CD4-positive, alpha-beta T cell (primary cell): ENCODE measurements at regions not wholly inside any gene's neighbourhood (a gene's known extent, or its start where the extent isn't known, plus 50 kb on each side); places are given as distances from the start of the nearest gene placed in this dataset.

Experiments
- ATAC-seq: fragments of 200-7000 bp; cut with Tn5 transposase; one replicate; pipeline ENCODE4 v1.10.0; 2022; ENCODE audit warnings: mild to moderate bottlenecking; ENCODE audit not compliant: poor library complexity
- CTCF ChIA-PET: fragments of 350-600 bp; sonication (Branson Sonifier 250); formaldehyde crosslinking; loops from one replicate; lab custom pipeline; 2021; ENCODE audit warnings: antibody characterized with exemption, inconsistent platforms; lab: Charles Lee
- POLR2A ChIA-PET: fragments of 350-600 bp; sonication (Branson Sonifier 250); formaldehyde crosslinking; loops from one replicate; lab custom pipeline; 2021; ENCODE audit warnings: antibody characterized with exemption, inconsistent platforms; lab: Charles Lee
- DNase-seq, 14 experiments: peaks; one replicate each; pipeline ENCODE4 v3.0.0-alpha.2; 2013 to 2020; ENCODE audit warnings: mixed read lengths in 2 of 14
- H3K27ac ChIP-seq, 2 donors: one replicate each; pipeline versions ENCODE4 v1.5.1 to v1.7.0; 2013; ENCODE audit warnings: low read length in 2 of 2, low read depth in 1 of 2, mild to moderate bottlenecking in 1 of 2
- H3K27me3 ChIP-seq, 2 experiments: 1 replicate in 1 of 2; 2 replicates in 1 of 2; pipeline versions ENCODE4 v1.6.1 to v1.7.0; 2013; ENCODE audit warnings: low read length in 2 of 2, control low read depth in 1 of 2, mild to moderate bottlenecking in 1 of 2, moderate library complexity in 1 of 2; ENCODE audit not compliant: insufficient read depth in 2 of 2, control insufficient read depth in 1 of 2
- H3K36me3 ChIP-seq: one replicate; pipeline ENCODE4 v1.6.1; 2013; ENCODE audit warnings: low read length, control low read depth; ENCODE audit not compliant: insufficient read depth
- H3K4me1 ChIP-seq: one replicate; pipeline ENCODE4 v1.6.1; 2013; ENCODE audit warnings: low read length, control low read depth; ENCODE audit not compliant: insufficient read depth
- H3K4me3 ChIP-seq: one replicate; pipeline ENCODE4 v1.5.1; 2013; ENCODE audit warnings: mild to moderate bottlenecking, low read length, moderate library complexity
- H3K9me3 ChIP-seq, 2 experiments: 1 replicate in 1 of 2; 2 replicates in 1 of 2; pipeline versions ENCODE4 v1.6.1 to v1.7.0; 2013; ENCODE audit warnings: low read length in 2 of 2, mild to moderate bottlenecking in 2 of 2, control low read depth in 1 of 2, moderate library complexity in 1 of 2; ENCODE audit not compliant: control insufficient read depth in 1 of 2, insufficient read depth in 1 of 2
- H3K27ac Mint-ChIP-seq: one replicate; pipeline ENCODE4 v1.8.0; 2020; ENCODE audit warnings: mixed read lengths
- H3K27me3 Mint-ChIP-seq: one replicate; pipeline ENCODE4 v1.8.0; 2021; ENCODE audit warnings: mixed read lengths
- H3K36me3 Mint-ChIP-seq: one replicate; pipeline ENCODE4 v1.8.0; 2021; ENCODE audit warnings: low read depth, mixed read lengths
- H3K4me1 Mint-ChIP-seq: one replicate; pipeline ENCODE4 v1.8.0; 2021; ENCODE audit warnings: low read depth, mixed read lengths
- H3K4me3 Mint-ChIP-seq: one replicate; pipeline ENCODE4 v1.8.0; 2020; ENCODE audit warnings: mild to moderate bottlenecking, mixed read lengths
- H3K9me3 Mint-ChIP-seq: one replicate; pipeline ENCODE4 v1.8.0; 2020; ENCODE audit warnings: mixed read lengths
- CTCF ChIP-seq: fragments of 200-600 bp; IDR thresholded peaks from one replicate; pipeline ENCODE4 v1.8.0; 2022; ENCODE audit warnings: antibody characterized with exemption, mild to moderate bottlenecking
- intact Hi-C, 2 experiments: fragments of 100-400 bp; cut with DNase I in 1 of 2; cut with micrococcal nuclease in 1 of 2; formaldehyde crosslinking; loops; one replicate each; pipeline versions ENCODE4 v1.15.1 to v1.9.0; 2023 to 2025; cut with DNase I, micrococcal nuclease

- ATAC-seq, result no peak
- POLR2A ChIA-PET, result no interaction called here
- no peak for TF ChIP-seq CTCF
- no peak overlapping the region for H3K27ac Mint-ChIP-seq
- Histone ChIP-seq H3K27me3 (peaks cover 6 to 16% of the 10 kb centered on the region in 2 experiments), H3K27ac (no peak overlapping the region), H3K4me1 (no peaks in the 10 kb centered on the region), H3K36me3 (no peaks in the 10 kb centered on the region), H3K9me3 (peaks cover 0 to 14% of the 10 kb centered on the region in 2 experiments), H3K4me3 (no peak overlapping the region)
- no peaks in the 10 kb centered on the region for H3K9me3 Mint-ChIP-seq
- H3K4me3 Mint-ChIP-seq, result no peak overlapping the region
- no peaks in the 10 kb centered on the region for H3K4me1 Mint-ChIP-seq
- H3K36me3 Mint-ChIP-seq, result no peaks in the 10 kb centered on the region
- DNase-seq, result no peak
- peaks cover 29% of the 10 kb centered on the region for H3K27me3 Mint-ChIP-seq
- CTCF ChIA-PET, result no interaction called here
- intact Hi-C loops, result no loop called here
Observed at GRCh38 chr22:49451070-49451840, 376.4 kb downstream of the BRD1 start.

GRCh38 chr22:49450498-49450897 lies 377.2 kb downstream of the BRD1 start:
- H3K27me3 Mint-ChIP-seq, result peaks cover 35% of the 10 kb centered on the region
- no peaks in the 10 kb centered on the region for H3K4me1 ChIP-seq
- no peak for DNase-seq
- POLR2A ChIA-PET, result no interaction called here
- H3K27ac ChIP-seq, result no peak overlapping the region
- H3K36me3 ChIP-seq, result no peaks in the 10 kb centered on the region
- H3K9me3 ChIP-seq, result peaks cover 0 to 14% of the 10 kb centered on the region in 2 experiments
- H3K4me3 Mint-ChIP-seq, result no peak overlapping the region
- H3K4me1 Mint-ChIP-seq, result no peaks in the 10 kb centered on the region
- CTCF ChIA-PET, result no interaction called here
- no peaks in the 10 kb centered on the region for H3K36me3 Mint-ChIP-seq
- no peak for TF ChIP-seq CTCF
- no peak for ATAC-seq
- no peaks in the 10 kb centered on the region for H3K9me3 Mint-ChIP-seq
- peaks cover 6 to 16% of the 10 kb centered on the region in 2 experiments for H3K27me3 ChIP-seq
- no peak overlapping the region for H3K4me3 ChIP-seq
- intact Hi-C loops, result no loop called here
- H3K27ac Mint-ChIP-seq, result no peak overlapping the region

GRCh38 chr22:49449811-49450446 lies 377.7 kb downstream of the BRD1 start:
- no peak overlapping the region for H3K27ac Mint-ChIP-seq
- no peak for TF ChIP-seq CTCF
- H3K27me3 Mint-ChIP-seq, result peaks cover 36% of the 10 kb centered on the region
- ChIA-PET CTCF (no interaction called here), POLR2A (no interaction called here)
- no peak for ATAC-seq
- Histone ChIP-seq H3K36me3 (no peaks in the 10 kb centered on the region), H3K4me3 (no peak overlapping the region), H3K9me3 (peaks cover 0 to 14% of the 10 kb centered on the region in 2 experiments), H3K4me1 (no peaks in the 10 kb centered on the region), H3K27ac (no peak overlapping the region), H3K27me3 (peaks cover 6 to 16% of the 10 kb centered on the region in 2 experiments)
- no peaks in the 10 kb centered on the region for H3K36me3 Mint-ChIP-seq
- no peak for DNase-seq
- intact Hi-C loops, result no loop called here
- H3K9me3 Mint-ChIP-seq, result no peaks in the 10 kb centered on the region
- no peaks in the 10 kb centered on the region for H3K4me1 Mint-ChIP-seq
- H3K4me3 Mint-ChIP-seq, result no peak overlapping the region
